B cell (primary cell): ENCODE measurements at regions not wholly inside any gene's neighbourhood (a gene's known extent, or its start where the extent isn't known, plus 50 kb on each side); places are given as distances from the start of the nearest gene placed in this dataset.

Source experiments
- ATAC-seq: fragments of 200-7000 bp; cut with Tn5 transposase; one replicate; pipeline ENCODE4 v1.10.0; 2021; ENCODE audit warnings: low read depth, mild to moderate bottlenecking, moderate number of reproducible peaks, moderate library complexity
- CTCF ChIA-PET: fragments of 350-600 bp; sonication (Branson Sonifier 250); formaldehyde crosslinking; loops from one replicate; lab custom pipeline; 2021; ENCODE audit warnings: antibody characterized with exemption, inconsistent platforms; lab: Charles Lee
- POLR2A ChIA-PET: fragments of 350-600 bp; sonication (Branson Sonifier 250); formaldehyde crosslinking; loops from one replicate; lab custom pipeline; 2021; ENCODE audit warnings: antibody characterized with exemption; lab: Charles Lee
- DNase-seq: peaks from one replicate; pipeline ENCODE4 v3.0.0; 2013
- H2AFZ ChIP-seq: 2 replicates; pipeline ENCODE4 v1.6.1; 2012; ENCODE audit warnings: mild to moderate bottlenecking, low read depth, low read length; ENCODE audit not compliant: insufficient read depth, poor library complexity, severe bottlenecking
- H3K27ac ChIP-seq, 2 donors: 1 replicate in 1 of 2; 2 replicates in 1 of 2; pipeline ENCODE4 v1.5.1; 2012 to 2013; ENCODE audit warnings: low read length in 2 of 2, mild to moderate bottlenecking in 2 of 2, moderate library complexity in 1 of 2
- H3K27me3 ChIP-seq, 4 experiments: fragments of 200-600 bp in 1 of 4; sonication (generic) in 1 of 4; replicated peaks in 1 of 4; 1 replicate in 2 of 4; 2 replicates in 2 of 4; pipeline versions ENCODE4 v1.6.1 to v1.7.0; 2013 to 2016; ENCODE audit warnings: low read length in 3 of 4, mild to moderate bottlenecking in 2 of 4, mixed read lengths in 1 of 4, moderate library complexity in 1 of 4; ENCODE audit not compliant: insufficient read depth in 4 of 4, control insufficient read depth in 3 of 4; ENCODE audit errors: control extremely low read depth in 1 of 4
- H3K36me3 ChIP-seq, 2 experiments: replicated peaks in 1 of 2; 1 replicate in 1 of 2; 2 replicates in 1 of 2; pipeline versions ENCODE4 v1.6.1 to v1.7.1; 2013; ENCODE audit warnings: low read length in 1 of 2; ENCODE audit not compliant: insufficient read depth in 2 of 2, control insufficient read depth in 1 of 2; ENCODE audit errors: control extremely low read depth in 1 of 2, extremely low read depth in 1 of 2
- H3K4me1 ChIP-seq, 2 donors: fragments of 200-600 bp in 1 of 2; sonication (generic) in 1 of 2; 1 replicate in 1 of 2; 2 replicates in 1 of 2; pipeline versions ENCODE4 v1.5.1 to v1.6.1; 2013 to 2017; ENCODE audit warnings: low read length in 2 of 2; ENCODE audit not compliant: control insufficient read depth in 2 of 2, insufficient read depth in 2 of 2
- H3K4me2 ChIP-seq: replicated peaks from 2 replicates; pipeline ENCODE3; 2012; ENCODE audit warnings: mild to moderate bottlenecking, low read depth, low read length; ENCODE audit not compliant: poor library complexity, severe bottlenecking
- H3K4me3 ChIP-seq, 5 experiments: fragments of 200-600 bp in 1 of 5; sonication (generic) in 1 of 5; 1 replicate in 3 of 5; 2 replicates in 2 of 5; pipeline versions ENCODE4 v1.5.1 to v1.7.0; 2011 to 2016; ENCODE audit warnings: low read length in 4 of 5, mild to moderate bottlenecking in 4 of 5, low read depth in 2 of 5, control low read depth in 1 of 5, moderate library complexity in 1 of 5; ENCODE audit not compliant: insufficient read depth in 1 of 5; ENCODE audit errors: control extremely low read depth in 1 of 5, extremely low read depth in 1 of 5
- H3K79me2 ChIP-seq: fragments of 200-600 bp; sonication (generic); one replicate; pipeline ENCODE4 v1.6.0; 2016; ENCODE audit warnings: low read length; ENCODE audit not compliant: control insufficient read depth, insufficient read depth
- H3K9ac ChIP-seq: fragments of 200-600 bp; sonication (generic); 2 replicates; pipeline ENCODE4 v1.6.1; 2017; ENCODE audit warnings: mild to moderate bottlenecking, low read length, moderate library complexity
- H3K9me3 ChIP-seq, 3 donors: one replicate each; pipeline versions ENCODE4 v1.6.1 to v1.7.1; 2013; ENCODE audit warnings: low read length in 2 of 3; ENCODE audit not compliant: control insufficient read depth in 2 of 3, insufficient read depth in 1 of 3; ENCODE audit errors: control extremely low read depth in 1 of 3
- H4K20me1 ChIP-seq: 2 replicates; pipeline ENCODE4 v1.6.0; 2012; ENCODE audit warnings: mild to moderate bottlenecking, low read length; ENCODE audit not compliant: insufficient read depth, control insufficient read depth, poor library complexity, severe bottlenecking
- H3K27ac Mint-ChIP-seq: one replicate; pipeline ENCODE4 v1.8.0; 2021; ENCODE audit warnings: mixed read lengths
- H3K27me3 Mint-ChIP-seq: one replicate; pipeline ENCODE4 v1.8.0; 2021; ENCODE audit warnings: mixed read lengths
- H3K4me1 Mint-ChIP-seq: one replicate; pipeline ENCODE4 v1.8.0; 2021; ENCODE audit warnings: mixed read lengths
- H3K4me3 Mint-ChIP-seq: one replicate; pipeline ENCODE4 v1.8.0; 2021; ENCODE audit warnings: mixed read lengths
- H3K9me3 Mint-ChIP-seq: one replicate; pipeline ENCODE4 v1.8.0; 2022; ENCODE audit warnings: mixed read lengths; ENCODE audit not compliant: insufficient read depth
- CTCF ChIP-seq: fragments of 200-600 bp; IDR thresholded peaks from one replicate; pipeline ENCODE4 v1.8.0; 2022; ENCODE audit warnings: antibody characterized with exemption, mild to moderate bottlenecking
- EZH2 ChIP-seq: IDR thresholded peaks from 2 replicates; pipeline ENCODE4 v1.6.1; 2012; ENCODE audit warnings: borderline replicate concordance, low read depth, mild to moderate bottlenecking, moderate library complexity, low read length; ENCODE audit not compliant: insufficient read depth, poor library complexity, severe bottlenecking
- WGBS: methylation state at CpG from one replicate; pipeline ENCODE4 v1.1.5; 2013; ENCODE audit warnings: missing lambda C conversion rate; ENCODE audit not compliant: insufficient coverage; 5-methylcytosine and 5-hydroxymethylcytosine counted together
- intact Hi-C: fragments of 100-400 bp; cut with micrococcal nuclease; formaldehyde crosslinking; loops from one replicate; pipeline ENCODE4 v1.10.0; 2022

- Histone ChIP-seq H3K4me1 (no peaks in the 10 kb centered on the region), H3K9ac (no peak overlapping the region), H2AFZ (no peak overlapping the region), H3K9me3 (no peaks in the 10 kb centered on the region), H3K4me2 (no peak overlapping the region), H4K20me1 (no peaks in the 10 kb centered on the region), H3K4me3 (no peak overlapping the region), H3K27me3 (peaks cover 0 to 2% (median 0%) of the 10 kb centered on the region in 4 experiments), H3K36me3 (no peaks in the 10 kb centered on the region), H3K79me2 (no peaks in the 10 kb centered on the region), H3K27ac (no peak overlapping the region)
- H3K9me3 Mint-ChIP-seq = no peaks in the 10 kb centered on the region
- no peak overlapping the region for H3K4me3 Mint-ChIP-seq
- peaks cover 15% of the 10 kb centered on the region for H3K27me3 Mint-ChIP-seq
- intact Hi-C loops = no loop called here
- DNase-seq = no peak
- TF ChIP-seq EZH2 = no peak
- TF ChIP-seq CTCF = no peak
- H3K27ac Mint-ChIP-seq = no peak overlapping the region
- no peak for ATAC-seq
- 100% methylated on average over 1 of the region's 2 CpGs for WGBS
- CTCF ChIA-PET = no interaction called here
- POLR2A ChIA-PET = no interaction called here
- peaks cover 5% of the 10 kb centered on the region for H3K4me1 Mint-ChIP-seq
Observed at GRCh38 chr6:4323322-4323721, 187.9 kb upstream of the ECI2 start.

GRCh38 chr6:4322846-4323309 lies 187.5 kb upstream of the ECI2 start:
- no peak overlapping the region for H3K27ac Mint-ChIP-seq
- DNase-seq (no peak), ATAC-seq (no peak)
- no peaks in the 10 kb centered on the region for H3K79me2 ChIP-seq
- no peaks in the 10 kb centered on the region for H3K9me3 Mint-ChIP-seq
- no peak overlapping the region for H3K9ac ChIP-seq
- H3K9me3 ChIP-seq = no peaks in the 10 kb centered on the region
- no peak for TF ChIP-seq EZH2
- H3K27me3 Mint-ChIP-seq = peaks cover 15% of the 10 kb centered on the region
- peaks cover 10% of the 10 kb centered on the region for H3K4me1 Mint-ChIP-seq
- ChIA-PET CTCF (no interaction called here), POLR2A (no interaction called here)
- H3K27me3 ChIP-seq = peaks cover 0 to 2% (median 0%) of the 10 kb centered on the region in 4 experiments
- no peak overlapping the region for H3K4me2 ChIP-seq
- WGBS = 93% methylated on average over 1 of the region's 1 CpG
- no peaks in the 10 kb centered on the region for H4K20me1 ChIP-seq
- H2AFZ ChIP-seq = no peak overlapping the region
- H3K4me3 ChIP-seq = no peak overlapping the region
- intact Hi-C loops = no loop called here
- H3K36me3 ChIP-seq = no peaks in the 10 kb centered on the region
- H3K27ac ChIP-seq = no peak overlapping the region
- H3K4me3 Mint-ChIP-seq = no peak overlapping the region
- H3K4me1 ChIP-seq = no peaks in the 10 kb centered on the region
